Activated T-cell treated with anti-CD3 and anti-CD28 coated beads, Interleukin-2, amount 50 U/mL, for 72 hours (primary cell): ENCODE measurements at regions not wholly inside any gene's neighbourhood (a gene's known extent, or its start where the extent isn't known, plus 50 kb on each side); places are given as distances from the start of the nearest gene placed in this dataset.

Source experiments
- ATAC-seq, 2 donors: fragments of 150-1000 bp; cut with Tn5 transposase; replicated peaks in 1 of 2; 2 replicates each; pipeline ENCODE4 v1.10.0; 2021; ENCODE audit warnings: moderate library complexity in 2 of 2, mild to moderate bottlenecking in 1 of 2
- DNase-seq, 2 donors: peaks; one replicate each; pipeline ENCODE4 v3.0.0; 2021 to 2022; ENCODE audit warnings: mixed read lengths in 1 of 2
- H3K27ac Mint-ChIP-seq: one replicate; pipeline ENCODE4 v1.8.0; 2022; ENCODE audit warnings: mild to moderate bottlenecking, moderate library complexity, mixed read lengths
- H3K27me3 Mint-ChIP-seq: one replicate; pipeline ENCODE4 v1.8.0; 2022; ENCODE audit warnings: low read depth, mixed read lengths
- H3K36me3 Mint-ChIP-seq, 2 donors: one replicate each; pipeline ENCODE4 v1.8.0; 2022; ENCODE audit warnings: mixed read lengths in 2 of 2, mild to moderate bottlenecking in 1 of 2; ENCODE audit not compliant: insufficient read depth in 2 of 2
- H3K4me1 Mint-ChIP-seq: one replicate; pipeline ENCODE4 v1.8.0; 2022; ENCODE audit warnings: low read depth, mixed read lengths
- H3K4me3 Mint-ChIP-seq, 2 donors: one replicate each; pipeline ENCODE4 v1.8.0; 2022; ENCODE audit warnings: mild to moderate bottlenecking in 2 of 2, mixed read lengths in 2 of 2, moderate library complexity in 2 of 2
- H3K9me3 Mint-ChIP-seq, 2 donors: one replicate each; pipeline ENCODE4 v1.8.0; 2022; ENCODE audit warnings: mixed read lengths in 2 of 2

DNA sequence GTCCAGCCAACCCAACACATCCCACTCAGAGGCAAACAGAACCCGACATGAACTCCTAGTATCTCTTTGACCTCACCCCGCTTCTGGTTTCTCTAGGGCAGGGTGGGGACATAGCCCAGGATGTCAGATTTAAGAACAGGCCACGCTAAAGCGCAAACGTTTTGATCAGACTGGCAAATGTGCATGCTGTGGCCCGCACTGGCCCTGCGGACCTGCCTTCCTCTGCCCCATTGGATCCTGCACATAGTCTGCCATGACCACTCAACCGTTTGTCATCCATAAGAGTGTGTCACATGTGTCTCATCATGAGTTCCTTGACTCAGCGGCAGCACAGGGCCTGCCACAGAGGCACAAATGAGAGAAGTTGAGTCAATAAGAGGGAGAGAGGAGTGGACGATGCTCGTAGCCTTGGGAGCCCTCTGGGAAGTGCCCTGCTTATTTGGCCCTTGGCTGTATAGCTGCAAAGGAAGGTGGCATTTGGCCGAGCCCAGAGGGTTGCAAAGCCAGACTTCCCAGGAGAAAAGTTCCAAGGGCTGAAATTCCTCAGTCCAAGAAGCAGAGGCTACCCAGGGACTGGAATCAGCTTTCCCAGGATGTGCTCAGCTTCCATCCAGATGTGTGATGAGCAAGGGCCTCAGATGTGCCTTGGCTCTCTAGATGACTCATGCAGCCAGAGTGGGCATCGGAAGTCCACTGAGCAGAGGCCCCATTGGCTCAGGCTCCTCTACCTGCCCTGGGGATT, 55.5 kb upstream of the SLCO2A1 start:
- no peaks in the 10 kb centered on the region for H3K4me1 Mint-ChIP-seq
- H3K4me3 Mint-ChIP-seq = no peak overlapping the region
- peaks cover 2 to 5% of the 10 kb centered on the region in 2 donors for H3K9me3 Mint-ChIP-seq
- no peaks in the 10 kb centered on the region for H3K27me3 Mint-ChIP-seq
- DNase-seq (no peak), ATAC-seq (no peak)
- no peak overlapping the region for H3K27ac Mint-ChIP-seq
- no peaks in the 10 kb centered on the region for H3K36me3 Mint-ChIP-seq

DNA sequence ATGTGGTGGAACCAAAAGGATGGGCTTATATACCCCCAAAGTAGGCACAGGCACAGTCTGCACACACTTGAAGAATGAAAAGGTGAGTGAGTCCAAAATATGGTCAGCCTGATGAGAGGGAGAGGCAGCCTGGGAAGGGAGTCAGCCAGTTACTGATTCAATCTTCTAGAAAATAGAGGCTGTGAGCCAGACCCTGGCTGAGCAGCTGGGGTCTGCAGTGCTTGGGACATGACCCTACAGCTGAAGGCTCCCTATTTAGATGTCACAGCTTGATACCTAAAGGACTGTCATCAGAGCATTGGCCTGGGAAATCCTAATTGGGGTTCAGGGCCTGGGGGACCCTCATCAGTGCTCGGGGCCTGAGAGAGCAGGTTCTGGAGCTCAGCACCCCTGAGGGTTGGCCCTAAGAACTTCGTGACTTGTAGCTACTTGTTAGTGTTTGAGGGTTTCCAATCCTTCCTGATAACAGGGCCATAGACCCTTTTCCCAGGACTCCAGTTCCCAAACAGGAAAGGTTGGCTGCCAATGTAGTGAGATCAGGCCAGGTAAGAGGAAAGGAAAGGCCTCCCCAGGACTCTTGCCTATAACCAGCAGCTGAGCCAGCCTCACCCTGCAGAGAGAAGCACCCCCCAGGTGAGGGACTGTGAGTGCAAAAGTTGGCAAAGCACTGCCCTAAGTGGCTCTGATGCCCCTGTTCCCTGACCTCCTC, 54.7 kb upstream of the SLCO2A1 start:
- Mint-ChIP-seq H3K27me3 (no peaks in the 10 kb centered on the region), H3K9me3 (peaks cover 2 to 5% of the 10 kb centered on the region in 2 donors), H3K4me3 (no peak overlapping the region), H3K4me1 (no peaks in the 10 kb centered on the region), H3K27ac (no peak overlapping the region), H3K36me3 (no peaks in the 10 kb centered on the region)
- DNase-seq (no peak), ATAC-seq (no peak)

DNA sequence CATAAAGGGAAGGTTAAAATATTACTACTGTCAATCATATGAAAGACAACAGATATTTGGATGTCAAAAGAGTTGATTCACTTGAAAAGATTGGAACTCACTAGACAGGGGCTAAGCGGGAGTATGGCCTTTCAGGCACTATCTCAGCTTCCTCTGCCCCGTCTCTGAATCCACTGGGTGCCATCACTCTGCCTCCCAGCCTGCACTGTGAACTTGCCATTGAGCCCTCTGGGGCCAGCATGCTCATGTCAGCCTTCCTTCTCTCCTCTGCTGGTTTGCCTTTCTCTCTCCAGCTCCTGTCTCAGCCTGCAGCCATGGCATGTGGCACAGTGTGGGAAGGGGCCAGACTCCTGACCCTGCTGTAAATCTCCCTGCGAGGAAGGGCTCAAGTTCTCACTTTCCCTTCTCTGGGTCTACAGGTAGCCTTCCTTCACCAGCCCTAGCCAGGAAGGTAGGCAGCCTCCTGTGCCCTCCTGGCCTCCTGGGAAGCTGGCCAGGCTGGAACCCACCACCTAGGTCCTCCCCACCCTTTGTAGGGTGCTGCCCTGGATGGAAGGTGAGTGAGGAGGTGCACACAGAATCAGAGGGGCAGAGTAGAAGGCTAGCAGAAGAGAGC, 54.0 kb upstream of the SLCO2A1 start:
- DNase-seq (no peak), ATAC-seq (no peak)
- H3K27ac Mint-ChIP-seq = no peak overlapping the region
- H3K27me3 Mint-ChIP-seq = no peaks in the 10 kb centered on the region
- H3K4me3 Mint-ChIP-seq = no peak overlapping the region
- H3K36me3 Mint-ChIP-seq = no peaks in the 10 kb centered on the region
- peaks cover 2 to 5% of the 10 kb centered on the region in 2 donors for H3K9me3 Mint-ChIP-seq
- H3K4me1 Mint-ChIP-seq = no peaks in the 10 kb centered on the region

DNA sequence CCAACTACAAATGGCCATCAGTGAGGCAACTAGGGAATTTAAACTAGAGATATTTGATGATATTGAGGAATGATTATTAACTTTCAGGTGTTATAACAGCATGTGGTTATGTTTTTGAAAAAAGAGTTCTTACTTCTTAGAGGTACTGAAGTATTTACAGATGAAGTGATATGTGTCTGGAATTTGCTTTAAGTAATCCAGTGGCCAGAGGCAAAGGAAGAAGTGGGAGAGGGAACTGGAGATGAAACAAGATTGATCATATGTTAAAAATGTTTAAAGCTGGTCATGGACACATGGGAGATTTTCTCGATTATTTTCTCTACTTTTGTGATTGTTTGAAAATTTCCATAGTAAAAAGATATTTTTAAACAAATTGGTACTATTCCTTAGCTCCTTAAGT, 53.3 kb upstream of the SLCO2A1 start:
- DNase-seq = no peak
- Mint-ChIP-seq H3K27ac (no peak overlapping the region), H3K4me1 (no peaks in the 10 kb centered on the region), H3K4me3 (no peak overlapping the region), H3K9me3 (peaks cover 0 to 1% of the 10 kb centered on the region in 2 donors), H3K36me3 (no peaks in the 10 kb centered on the region), H3K27me3 (no peaks in the 10 kb centered on the region)
- ATAC-seq = no peak

DNA sequence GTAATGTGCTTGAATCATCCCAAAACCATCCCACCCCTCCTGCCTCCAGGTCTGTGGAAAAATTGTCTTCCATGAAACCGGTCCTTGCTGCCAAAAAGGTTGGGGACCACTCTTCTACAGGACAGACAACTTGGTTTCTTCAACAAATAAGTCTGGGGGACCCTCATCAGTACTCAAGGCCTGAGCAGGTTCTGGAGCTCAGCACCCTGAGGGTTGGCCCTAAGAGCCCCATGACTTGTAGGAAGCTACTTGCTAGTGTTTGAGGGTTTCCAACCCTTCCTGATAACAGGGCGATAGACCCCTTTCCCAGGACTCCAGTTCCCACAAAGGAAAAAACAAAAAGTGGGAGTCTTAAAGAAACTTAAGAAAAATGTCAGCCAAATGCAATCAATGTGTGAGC, 52.9 kb upstream of the SLCO2A1 start:
- DNase-seq (no peak), ATAC-seq (no peak)
- no peak overlapping the region for H3K4me3 Mint-ChIP-seq
- no peaks in the 10 kb centered on the region for H3K9me3 Mint-ChIP-seq
- no peaks in the 10 kb centered on the region for H3K27me3 Mint-ChIP-seq
- no peaks in the 10 kb centered on the region for H3K36me3 Mint-ChIP-seq
- no peaks in the 10 kb centered on the region for H3K4me1 Mint-ChIP-seq
- H3K27ac Mint-ChIP-seq = no peak overlapping the region

DNA sequence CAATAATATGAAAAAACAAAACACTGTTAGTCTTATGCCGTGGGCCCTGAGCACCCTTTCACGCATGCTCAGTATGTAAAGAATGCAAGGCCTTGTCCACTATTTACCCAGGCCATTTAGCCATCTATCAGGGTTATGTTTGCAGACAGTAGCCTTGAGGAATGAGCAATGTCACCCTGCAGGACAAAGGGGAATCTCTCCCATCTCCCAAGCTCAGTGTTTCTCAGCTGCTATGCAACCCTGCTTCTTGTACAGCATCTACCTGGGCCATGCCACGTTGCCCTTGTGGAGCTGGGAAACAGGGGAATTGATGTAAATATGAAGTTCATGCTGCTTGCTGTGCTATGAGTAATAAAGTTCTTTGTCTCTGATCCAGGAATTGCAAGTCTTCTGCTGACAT, 51.5 kb upstream of the SLCO2A1 start:
- H3K4me1 Mint-ChIP-seq = no peaks in the 10 kb centered on the region
- peaks cover 5% of the 10 kb centered on the region for H3K27me3 Mint-ChIP-seq
- no peak for ATAC-seq
- H3K9me3 Mint-ChIP-seq = no peaks in the 10 kb centered on the region
- no peak for DNase-seq
- H3K27ac Mint-ChIP-seq = no peak overlapping the region
- H3K36me3 Mint-ChIP-seq = no peaks in the 10 kb centered on the region
- no peak overlapping the region for H3K4me3 Mint-ChIP-seq

DNA sequence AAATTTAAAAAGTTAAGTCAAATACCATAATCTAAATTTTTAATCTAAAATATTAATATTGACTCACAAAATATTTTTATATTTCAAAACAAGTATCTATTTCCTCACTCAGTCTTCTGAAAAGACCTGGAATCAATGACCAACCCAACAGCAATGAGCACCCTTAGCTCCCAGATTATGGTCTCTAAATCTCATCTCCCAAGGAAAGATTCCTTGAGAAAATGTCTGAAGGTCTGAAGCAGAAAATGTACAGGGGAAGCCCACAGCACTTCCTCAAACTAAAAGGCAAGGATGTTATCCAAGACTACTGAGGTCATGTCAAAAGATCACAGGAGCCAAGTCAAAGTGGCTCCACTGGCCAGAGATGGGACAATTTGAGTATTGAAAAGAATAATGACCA, 51.0 kb upstream of the SLCO2A1 start:
- Mint-ChIP-seq H3K4me1 (no peaks in the 10 kb centered on the region), H3K36me3 (no peaks in the 10 kb centered on the region), H3K27ac (no peak overlapping the region), H3K4me3 (no peak overlapping the region), H3K9me3 (no peaks in the 10 kb centered on the region), H3K27me3 (peaks cover 5% of the 10 kb centered on the region)
- ATAC-seq (no peak), DNase-seq (no peak)

DNA sequence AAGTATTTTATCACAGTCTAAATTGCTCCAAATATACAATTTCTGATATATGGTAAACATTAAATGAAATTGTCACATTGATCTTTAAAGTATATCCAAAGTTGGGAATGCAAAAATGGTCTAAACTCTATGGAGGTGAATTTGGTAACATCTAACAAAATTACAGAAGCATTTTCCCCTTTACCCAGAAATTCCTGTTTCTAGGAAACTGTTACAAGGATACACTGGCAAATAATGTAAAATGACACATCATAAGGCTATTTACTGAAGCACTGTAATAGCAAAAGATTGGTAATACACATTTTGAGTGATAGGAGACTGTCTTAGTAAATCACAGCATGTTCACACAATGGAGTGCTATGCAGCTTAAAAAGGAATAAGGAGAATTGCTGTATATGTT, 50.0 kb upstream of the SLCO2A1 start:
- Mint-ChIP-seq H3K4me3 (no peak overlapping the region), H3K27ac (no peak overlapping the region), H3K4me1 (no peaks in the 10 kb centered on the region), H3K27me3 (peaks cover 5% of the 10 kb centered on the region), H3K36me3 (no peaks in the 10 kb centered on the region), H3K9me3 (no peaks in the 10 kb centered on the region)
- no peak for ATAC-seq
- no peak for DNase-seq
